GM23338 (cell line): ENCODE measurements at regions not wholly inside any gene's neighbourhood (a gene's known extent, or its start where the extent isn't known, plus 50 kb on each side); places are given as distances from the start of the nearest gene placed in this dataset.

Experiments used
- TF ChIP-seq, protein P1 (sequence below), 2 experiments: fragments of 200-600 bp in 1 of 2; sonication (generic) in 1 of 2; conservative IDR thresholded peaks; 2 replicates each; pipeline versions ENCODE4 v1.5.1 to v1.6.1; 2016 to 2017; ENCODE audit warnings: antibody characterized with exemption in 2 of 2, low read depth in 2 of 2, mild to moderate bottlenecking in 2 of 2, moderate library complexity in 1 of 2
- TF ChIP-seq, protein P2 (sequence below): IDR thresholded peaks from one replicate; pipeline ENCODE4 v1.6.1; 2018; ENCODE audit warnings: antibody characterized with exemption; ENCODE audit not compliant: unreplicated experiment

DNA sequence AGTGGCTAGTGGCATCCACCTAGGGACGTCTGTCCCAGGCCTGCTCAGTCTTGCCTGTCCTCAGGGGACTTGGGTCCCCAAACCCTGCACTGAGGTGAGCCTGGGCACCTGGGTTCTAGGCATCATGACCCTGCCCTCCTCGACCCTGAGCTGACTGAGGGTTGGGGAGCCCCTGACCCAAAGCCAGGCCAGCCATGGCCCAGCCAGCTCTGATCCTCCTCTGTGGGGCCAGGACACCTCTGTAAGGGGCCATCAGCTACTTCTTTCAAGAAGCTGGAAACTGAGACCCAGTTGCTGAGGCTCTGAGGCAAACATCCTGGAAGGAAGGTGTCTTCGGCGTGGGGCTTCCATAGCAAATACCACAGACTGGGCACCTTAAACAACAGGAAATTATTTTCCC is 329.3 kb downstream of the QKI start:
- TF ChIP-seq, protein P1, sequence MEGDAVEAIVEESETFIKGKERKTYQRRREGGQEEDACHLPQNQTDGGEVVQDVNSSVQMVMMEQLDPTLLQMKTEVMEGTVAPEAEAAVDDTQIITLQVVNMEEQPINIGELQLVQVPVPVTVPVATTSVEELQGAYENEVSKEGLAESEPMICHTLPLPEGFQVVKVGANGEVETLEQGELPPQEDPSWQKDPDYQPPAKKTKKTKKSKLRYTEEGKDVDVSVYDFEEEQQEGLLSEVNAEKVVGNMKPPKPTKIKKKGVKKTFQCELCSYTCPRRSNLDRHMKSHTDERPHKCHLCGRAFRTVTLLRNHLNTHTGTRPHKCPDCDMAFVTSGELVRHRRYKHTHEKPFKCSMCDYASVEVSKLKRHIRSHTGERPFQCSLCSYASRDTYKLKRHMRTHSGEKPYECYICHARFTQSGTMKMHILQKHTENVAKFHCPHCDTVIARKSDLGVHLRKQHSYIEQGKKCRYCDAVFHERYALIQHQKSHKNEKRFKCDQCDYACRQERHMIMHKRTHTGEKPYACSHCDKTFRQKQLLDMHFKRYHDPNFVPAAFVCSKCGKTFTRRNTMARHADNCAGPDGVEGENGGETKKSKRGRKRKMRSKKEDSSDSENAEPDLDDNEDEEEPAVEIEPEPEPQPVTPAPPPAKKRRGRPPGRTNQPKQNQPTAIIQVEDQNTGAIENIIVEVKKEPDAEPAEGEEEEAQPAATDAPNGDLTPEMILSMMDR (conservative IDR thresholded peaks at IDR 0.05; ENCODE audit: low read depth in 2 of 2) = no peak
- TF ChIP-seq, protein P2, sequence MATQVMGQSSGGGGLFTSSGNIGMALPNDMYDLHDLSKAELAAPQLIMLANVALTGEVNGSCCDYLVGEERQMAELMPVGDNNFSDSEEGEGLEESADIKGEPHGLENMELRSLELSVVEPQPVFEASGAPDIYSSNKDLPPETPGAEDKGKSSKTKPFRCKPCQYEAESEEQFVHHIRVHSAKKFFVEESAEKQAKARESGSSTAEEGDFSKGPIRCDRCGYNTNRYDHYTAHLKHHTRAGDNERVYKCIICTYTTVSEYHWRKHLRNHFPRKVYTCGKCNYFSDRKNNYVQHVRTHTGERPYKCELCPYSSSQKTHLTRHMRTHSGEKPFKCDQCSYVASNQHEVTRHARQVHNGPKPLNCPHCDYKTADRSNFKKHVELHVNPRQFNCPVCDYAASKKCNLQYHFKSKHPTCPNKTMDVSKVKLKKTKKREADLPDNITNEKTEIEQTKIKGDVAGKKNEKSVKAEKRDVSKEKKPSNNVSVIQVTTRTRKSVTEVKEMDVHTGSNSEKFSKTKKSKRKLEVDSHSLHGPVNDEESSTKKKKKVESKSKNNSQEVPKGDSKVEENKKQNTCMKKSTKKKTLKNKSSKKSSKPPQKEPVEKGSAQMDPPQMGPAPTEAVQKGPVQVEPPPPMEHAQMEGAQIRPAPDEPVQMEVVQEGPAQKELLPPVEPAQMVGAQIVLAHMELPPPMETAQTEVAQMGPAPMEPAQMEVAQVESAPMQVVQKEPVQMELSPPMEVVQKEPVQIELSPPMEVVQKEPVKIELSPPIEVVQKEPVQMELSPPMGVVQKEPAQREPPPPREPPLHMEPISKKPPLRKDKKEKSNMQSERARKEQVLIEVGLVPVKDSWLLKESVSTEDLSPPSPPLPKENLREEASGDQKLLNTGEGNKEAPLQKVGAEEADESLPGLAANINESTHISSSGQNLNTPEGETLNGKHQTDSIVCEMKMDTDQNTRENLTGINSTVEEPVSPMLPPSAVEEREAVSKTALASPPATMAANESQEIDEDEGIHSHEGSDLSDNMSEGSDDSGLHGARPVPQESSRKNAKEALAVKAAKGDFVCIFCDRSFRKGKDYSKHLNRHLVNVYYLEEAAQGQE = no peak
